ENCODE measurements at regions not wholly inside any gene's neighbourhood (a gene's known extent, or its start where the extent isn't known, plus 50 kb on each side); places are given as distances from the start of the nearest gene placed in this dataset.

DNA sequence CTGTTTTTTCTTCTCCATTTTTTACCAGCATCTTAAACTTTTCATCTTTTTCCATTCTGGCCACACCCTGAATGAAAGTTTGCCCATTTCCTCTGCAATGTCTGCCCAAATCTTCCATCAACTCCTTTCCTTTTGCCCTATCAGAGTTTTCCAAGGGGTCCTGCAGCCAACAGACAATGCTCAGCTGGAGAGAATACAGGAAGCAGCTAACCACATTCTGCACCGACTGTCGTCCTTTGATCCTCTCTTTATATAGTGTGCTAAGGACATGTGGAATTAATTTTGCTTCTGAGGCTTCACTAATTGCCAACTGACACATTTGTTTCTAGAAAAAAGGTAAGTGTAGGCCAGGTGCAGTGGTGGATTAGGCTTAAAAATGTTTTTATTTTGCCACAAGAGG is 50.5 kb upstream of the DLX2 start:
- DNase-seq (ENCODE audit: low spot score): no peak

DNA sequence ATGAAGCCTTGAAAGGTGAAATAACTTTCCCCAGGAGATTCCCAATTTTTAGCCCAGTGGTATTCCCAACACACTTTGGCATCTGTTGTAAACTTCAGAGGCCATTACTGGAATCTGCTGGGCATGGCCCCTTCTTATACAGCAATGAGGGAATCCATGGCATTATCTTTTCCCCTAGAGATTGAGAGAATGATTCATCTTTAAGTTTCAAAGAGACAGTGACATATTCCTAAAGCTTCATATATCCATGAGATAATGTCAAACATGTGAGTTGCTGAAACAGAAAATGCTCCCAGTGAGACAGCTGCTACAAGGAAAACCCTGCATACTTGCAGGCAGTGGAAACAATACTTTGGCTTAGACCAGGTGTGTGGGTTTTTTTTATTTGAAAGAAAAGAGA is 51.1 kb upstream of the DLX2 start:
- DNase-seq (ENCODE audit: low spot score): no peak

DNA sequence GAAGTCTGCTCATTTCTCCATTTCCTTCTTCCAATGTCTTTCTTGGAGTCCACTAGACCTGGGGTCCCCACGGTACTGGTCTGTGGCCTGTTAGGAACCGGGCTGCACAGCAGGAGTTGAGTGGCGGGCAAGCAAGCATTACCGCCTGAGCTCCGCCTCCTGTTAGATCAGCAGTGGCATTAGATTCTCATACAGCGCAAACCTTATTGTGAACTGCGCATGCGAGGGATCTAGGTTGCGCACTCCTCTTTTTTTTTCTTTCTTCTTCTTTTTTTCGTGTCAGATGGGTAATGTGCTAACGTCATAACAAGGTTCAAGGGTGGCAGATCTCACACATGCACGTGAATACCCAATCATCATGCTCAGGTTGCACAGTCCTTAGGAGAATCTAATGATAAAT is 53.1 kb upstream of the DLX2 start:
- DNase-seq (ENCODE audit: low spot score): no peak

DNA sequence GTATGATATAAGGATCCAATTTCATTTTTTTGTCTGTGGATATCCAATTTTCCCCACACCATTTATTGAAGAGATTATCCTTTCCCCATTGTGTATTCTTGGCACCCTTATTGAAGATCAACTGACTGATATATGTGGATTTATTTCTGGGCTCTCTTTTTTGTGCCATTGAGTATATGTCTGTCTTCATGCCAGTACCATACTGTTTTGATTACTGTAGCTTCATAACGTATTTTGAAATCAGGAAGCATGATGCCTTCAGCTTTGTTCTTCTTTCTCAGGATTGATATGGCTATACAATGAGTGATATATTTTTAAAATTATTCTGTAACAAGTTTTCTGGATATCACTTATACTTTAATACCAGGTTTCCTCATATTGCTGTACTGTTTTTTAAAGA is 58.1 kb upstream of the DLX2 start:
- DNase-seq (ENCODE audit: low spot score): no peak

DNA sequence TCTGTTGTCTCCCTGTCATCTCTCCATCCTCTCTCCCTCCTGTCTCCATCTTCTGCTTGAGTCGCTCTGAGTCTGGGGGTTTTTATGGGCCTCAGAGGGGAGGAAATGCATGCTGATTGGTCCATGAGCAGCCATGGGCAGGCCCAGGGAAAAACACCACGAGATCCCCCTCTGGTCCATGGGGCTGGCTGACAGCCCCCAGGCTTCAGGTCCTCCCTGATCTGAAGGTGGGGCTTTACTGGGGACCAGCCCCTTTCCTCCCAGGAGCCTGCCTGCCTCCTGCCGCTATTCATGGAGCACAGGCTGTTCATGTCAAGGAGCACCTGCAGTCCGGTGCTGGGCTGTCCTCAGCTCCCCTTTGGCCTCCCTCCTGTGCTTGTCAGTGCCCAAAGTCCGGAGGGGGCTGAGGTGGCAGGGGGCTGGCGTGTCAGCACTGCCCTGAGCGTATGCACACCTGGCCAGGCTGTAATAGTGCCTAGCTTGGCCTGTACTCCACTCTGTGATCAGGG is 59.6 kb upstream of the DLX2 start:
- no peak for DNase-seq (ENCODE audit: low spot score)

DNA sequence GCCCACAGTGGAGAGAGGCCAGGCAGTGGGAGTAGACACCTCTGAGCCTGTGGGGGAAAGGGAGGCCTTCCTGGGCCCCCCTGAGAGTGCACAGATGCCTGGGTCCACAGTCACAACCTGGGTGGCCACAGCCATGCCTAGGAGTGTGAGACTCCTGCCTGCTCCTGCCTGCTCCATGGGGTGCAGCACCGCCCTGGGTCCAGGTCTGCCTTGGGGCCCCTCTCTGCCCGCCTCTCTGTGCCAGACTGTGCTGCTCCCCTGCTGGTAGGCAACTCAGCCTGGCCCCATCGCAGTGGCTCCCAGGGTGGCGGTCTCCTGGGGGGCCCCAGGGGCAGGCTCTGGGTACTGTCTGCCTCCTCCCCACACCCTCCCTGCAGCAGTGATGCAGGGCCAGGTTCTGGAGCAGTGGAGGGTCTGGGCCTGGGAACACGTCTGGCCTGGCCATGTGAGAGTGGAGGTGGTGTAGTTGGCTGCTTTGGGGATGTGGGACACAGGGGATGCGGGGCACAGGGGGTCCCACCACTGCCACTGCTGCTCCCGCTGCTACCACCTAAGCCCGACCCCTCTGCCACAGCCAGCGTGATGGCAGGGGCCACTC is 60.1 kb upstream of the DLX2 start:
- DNase-seq (ENCODE audit: low spot score): no peak

DNA sequence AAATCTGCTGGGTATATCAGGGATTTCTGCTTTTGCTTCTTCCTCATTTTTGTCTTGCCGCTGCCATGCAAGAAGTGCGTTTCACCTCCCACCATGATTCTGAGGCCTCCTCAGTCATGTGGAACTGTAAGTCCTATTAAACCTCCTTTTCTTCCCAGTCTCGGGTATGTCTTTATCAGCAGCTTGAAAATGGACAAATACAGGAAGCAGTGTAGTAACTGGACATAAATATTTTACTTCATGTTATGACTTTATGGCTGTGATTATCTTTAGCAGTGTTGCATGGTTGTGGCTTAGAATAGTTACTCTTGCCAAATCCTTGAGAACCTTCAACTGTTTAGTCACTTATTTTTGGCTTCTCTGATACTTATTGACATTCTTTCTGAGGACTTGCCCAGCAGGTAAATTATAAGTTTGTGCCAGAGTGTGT is 66.2 kb upstream of the DLX2 start:
- no peak for DNase-seq (ENCODE audit: low spot score)

DNA sequence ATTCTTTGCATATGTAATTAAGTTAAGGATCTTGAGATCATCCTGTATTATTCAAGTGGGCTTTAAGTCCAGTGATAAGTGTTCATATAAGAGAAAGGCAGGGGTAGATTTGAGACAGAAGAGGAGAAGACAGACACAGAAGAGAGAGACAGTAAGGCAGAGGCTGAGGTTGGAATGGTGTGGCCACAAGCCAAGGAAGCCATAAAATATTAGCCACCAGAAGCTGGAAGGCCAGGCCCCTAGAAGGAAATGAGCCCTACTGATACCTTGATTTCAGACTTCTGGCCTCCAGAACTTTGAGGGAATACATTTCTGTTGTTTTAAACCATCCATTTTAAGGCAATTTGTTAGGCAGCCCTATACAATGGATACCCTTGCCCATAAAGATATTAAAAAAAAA is 66.9 kb upstream of the DLX2 start:
- DNase-seq (ENCODE audit: low spot score): no peak

DNA sequence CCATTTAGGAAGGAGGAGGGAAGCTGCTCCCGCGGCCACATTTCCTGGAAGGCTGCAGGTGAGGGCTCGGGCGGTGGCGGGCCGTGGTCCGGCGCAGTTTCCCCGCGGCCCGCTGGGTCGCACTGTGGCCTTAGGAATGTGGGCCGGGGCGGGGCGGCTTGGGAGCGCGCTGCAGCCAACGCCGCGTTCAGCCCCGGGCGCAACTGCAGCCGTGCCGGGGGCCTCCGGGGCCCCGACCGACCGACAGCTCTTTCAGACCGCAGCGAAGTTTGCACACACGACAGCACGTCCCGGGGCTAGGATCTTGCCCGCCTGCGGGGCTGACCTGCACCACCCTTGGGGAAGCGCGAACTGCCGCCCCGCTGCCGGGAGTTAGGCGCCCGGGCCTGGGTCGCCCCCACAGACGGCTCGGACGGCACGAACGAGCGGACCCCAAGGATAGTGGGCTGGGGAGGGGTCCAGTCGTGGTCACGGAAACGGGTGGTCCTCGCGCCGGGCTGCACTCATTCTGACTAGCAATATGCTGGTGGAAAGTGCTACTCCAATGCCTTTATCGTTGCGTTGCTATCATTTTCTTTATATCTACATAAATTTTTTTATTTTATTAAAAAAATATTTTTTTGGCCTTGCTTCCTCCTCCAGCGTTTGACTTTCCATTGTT is 69.9 kb upstream of the DLX2 start:
- peak; percentile 59 for DNase-seq (ENCODE audit: low spot score)

DNA sequence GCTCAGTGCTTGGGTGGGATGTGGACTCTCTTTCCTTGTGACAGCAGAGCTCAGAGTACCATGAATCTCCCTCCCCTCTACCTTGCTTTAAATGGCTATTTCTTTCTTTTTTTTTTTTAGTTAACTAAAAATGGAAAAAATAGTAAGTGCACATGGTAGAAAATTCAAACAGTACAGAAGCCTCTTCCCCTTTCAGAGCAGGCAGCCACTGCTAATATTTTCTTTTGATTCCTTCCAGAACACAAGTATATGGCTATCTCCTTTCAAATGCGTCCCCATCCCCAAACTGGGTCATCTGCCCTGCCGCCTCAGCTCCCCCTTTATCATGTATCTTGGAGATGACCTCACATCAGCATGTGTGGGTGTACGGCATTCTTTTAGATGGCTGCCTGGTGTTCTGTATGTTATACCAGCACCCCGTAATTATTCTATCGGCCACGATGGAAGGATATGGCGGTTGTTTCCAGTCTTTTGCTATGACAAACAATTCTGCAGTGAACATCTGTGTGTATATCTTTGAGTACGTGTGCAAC is 70.5 kb upstream of the DLX2 start:
- no peak for DNase-seq (ENCODE audit: low spot score)

DNA sequence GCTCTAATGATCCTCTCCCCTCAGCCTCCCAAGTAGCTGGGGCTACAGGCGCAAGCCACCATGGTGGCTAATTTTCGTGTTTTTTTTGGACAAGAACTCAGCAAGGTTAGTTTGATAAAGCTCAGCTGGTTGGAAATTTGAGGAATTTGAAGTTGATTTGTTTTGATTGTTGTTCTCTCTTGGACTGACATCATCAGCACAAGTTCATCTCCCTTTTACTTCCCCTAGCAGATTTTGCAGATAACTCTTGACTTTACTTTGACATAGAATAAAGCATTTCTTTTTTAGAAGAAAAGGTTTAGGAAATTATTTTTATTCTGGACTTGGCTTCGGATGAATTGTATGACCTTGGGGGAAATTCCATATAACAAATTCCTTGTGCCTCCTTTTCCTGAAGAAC is 74.9 kb upstream of the DLX2 start:
- DNase-seq (ENCODE audit: low spot score): no peak

DNA sequence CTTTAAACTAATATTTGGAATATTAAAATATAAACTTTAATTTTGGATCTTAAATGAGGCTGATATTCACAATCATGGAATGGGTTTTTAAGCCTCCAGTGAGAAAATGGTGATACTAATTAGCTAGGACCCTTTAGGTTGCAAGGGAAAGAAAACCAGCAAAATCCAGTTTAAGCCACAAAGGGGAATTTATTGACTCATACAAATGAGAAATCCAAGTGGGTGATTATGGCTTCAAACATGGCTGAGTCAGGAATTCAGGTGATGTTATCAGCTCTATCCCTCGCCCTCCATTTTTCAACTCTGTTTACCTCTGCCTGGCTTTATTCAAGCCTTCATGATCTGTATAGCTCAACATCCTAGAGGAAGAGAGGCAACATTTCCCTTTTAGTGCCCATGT is 75.3 kb upstream of the DLX2 start:
- DNase-seq (ENCODE audit: low spot score): no peak

DNA sequence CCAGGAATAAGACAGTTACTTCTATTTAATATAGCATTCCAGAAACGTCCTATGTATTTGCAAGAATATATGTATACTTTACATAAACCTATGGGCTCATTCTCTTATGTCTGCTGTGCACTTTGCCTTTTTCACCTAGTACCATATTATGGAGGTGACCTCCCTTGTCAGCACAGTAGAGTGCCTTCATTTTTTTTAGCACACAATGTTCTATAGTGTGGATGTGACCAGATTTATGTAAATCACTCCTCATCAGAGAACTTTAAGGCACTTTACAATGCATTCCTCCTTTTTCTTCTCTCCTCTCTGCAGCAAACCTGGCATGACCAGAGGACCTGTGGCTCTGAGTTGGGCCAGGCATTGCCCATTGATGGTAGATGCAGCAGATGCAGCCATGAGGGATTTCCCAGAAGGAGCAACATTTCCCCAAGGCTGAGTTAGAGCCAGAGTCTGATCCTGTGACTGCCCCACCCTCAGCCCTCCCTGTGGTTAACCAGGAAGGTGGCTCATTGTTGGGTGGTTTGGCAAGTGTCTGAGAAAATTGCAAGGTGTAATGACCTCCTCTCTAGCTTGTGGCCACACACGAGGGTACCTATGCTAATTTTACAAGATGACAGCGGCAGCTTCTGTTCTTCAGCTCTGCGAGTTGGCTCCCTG is 76.5 kb upstream of the DLX2 start:
- no peak for DNase-seq (ENCODE audit: low spot score)

DNA sequence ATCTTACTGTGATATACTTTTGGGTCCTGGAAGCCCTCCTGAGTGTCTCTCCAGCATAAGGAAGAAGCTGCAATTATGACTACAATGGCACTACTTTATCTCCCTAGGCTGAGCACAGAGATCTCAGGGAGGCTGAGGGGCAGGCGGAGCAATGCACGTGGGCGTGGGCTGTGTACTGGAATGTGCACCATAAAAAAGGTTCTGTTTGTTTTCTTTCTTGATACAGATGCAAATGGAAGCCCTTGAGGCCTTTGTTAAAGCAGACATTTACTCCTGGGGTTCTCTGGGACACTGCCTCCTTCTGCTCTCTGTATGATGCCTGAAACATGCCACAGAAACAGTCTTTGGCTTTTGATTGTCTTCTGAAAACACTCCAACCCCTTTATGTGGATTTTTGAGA is 79.1 kb upstream of the DLX2 start:
- no peak for DNase-seq (ENCODE audit: low spot score)

DNA sequence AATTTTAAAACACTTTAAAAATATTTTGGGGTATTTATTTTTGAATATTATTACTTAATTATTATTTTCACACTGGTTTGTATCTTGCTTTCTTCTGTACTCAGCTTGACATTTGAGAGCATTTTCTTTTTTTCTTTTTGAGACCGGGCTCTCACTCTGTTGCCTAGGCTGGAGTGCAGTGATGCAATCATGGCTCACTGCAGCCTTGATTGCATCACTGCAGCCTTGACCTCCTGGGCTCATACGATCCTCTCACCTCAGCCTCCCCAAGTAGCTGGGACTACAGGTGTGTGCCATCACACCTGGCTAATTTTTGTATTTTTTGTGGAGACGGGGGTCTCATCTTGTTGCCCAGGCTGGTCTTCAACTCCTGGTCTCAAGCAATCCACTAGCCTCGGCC is 79.9 kb upstream of the DLX2 start:
- DNase-seq (ENCODE audit: low spot score): no peak

DNA sequence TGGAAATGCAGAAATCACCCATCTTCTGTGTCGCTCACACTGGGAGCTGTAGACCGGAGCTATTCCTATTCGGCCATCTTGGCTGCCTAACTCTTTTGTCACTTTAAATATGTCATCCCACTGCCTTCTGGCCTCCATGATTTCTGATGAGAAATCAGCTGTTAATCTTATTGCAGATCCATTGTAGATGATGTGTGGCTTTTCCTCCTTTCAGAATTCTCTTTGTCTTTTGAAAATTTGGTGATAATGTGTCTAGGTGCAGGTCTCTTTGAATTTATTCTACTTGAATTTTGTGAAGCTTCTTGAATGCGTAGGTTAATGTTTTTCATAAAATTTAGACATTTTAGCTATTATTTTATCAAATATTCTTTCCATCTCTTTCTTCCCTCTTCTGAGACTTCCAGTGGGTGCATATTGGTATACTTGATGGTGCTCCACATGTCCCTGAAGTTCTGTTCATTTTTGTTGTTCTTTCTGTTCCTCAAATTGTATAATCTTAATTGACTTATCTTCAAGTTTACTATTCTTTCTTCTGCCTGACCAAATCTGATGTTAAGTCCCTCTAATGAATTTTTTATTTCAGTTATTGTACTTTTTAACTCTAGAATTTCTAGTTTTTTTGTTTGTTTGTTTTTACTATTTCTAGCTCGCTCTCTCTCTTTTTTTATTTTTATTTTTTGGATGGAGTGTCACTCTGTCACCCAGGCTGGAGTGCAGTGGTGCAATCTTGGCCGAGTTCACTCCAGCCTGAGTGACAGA is 90.8 kb upstream of the DLX2 start:
- no peak for DNase-seq (ENCODE audit: low spot score)

DNA sequence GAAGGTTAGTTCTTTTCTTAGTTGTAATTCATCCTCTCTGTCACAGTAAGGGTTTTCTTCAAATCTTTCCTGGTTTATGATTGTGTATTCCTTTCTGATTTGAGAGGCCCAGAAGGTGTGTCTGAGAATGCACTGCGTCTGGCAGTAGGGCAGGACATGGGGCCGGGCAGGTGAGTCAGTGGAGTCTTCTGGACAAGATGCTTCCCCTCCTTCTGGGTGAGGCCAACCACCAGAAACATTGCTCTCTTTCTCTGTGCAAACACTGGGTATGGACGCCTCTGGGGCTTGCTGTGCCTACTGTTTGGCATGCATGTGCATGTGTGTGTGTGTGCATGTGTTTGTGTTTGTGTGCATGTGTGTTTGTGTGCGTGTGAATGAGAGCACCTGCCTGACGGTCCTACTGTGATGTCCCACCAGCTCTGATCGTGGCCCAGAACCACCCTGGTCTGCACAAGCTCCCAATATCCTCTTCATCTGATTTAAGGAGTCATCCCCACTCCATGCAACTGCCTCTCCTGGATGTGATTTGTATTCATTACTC is 93.2 kb upstream of the DLX2 start:
- no peak for DNase-seq (ENCODE audit: low spot score)

DNA sequence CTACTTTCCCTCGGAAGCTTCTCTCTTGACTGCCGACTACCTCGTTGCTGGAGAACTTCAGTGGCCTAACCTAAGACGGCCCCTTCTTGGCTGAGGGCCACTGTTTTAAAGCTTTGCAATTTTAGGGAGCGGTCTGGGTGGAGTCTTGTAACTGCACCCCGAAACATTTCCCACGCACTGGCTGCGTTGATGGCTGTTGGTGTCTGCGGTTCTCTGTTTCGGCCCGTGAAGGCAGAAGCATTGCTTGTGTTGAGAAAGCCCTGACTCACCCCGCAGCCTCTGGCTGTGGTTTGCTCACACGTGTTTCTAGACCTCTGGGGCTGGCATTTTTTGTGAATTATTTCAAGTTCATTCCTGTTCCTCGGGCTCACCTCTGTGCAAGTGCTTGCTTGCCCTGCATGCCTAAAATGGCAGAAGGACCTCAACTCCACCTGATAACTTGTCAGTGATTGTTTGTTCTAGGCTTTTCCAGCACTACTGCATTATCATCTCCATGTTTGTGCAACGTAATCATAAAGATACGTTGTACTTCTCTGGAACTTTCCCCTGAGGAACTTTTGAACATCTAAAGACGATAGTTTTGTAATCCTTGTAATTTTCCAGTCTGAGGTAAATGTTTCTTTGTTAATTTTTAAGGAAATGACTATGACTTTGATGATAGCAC is 94.2 kb upstream of the DLX2 start:
- no peak for DNase-seq (ENCODE audit: low spot score)

DNA sequence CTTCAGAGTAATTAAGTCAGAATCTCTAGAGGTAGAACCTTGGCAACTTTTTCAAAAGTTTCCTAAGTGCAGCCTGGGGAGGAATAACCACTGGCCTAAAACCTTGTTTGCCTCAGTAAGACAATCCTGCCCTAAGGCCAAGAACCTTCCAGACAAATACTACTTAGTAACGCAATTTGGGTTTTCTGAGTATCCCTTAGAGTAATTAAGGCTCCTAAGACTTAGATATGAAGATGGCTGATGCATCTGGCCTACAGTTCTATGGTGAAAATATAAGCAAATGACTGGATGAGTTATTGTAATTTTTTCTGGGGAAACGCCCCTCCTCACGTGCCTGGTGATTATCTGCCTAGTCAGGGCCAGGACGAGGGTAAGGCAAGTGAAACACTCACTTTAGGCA is 95.7 kb upstream of the DLX2 start:
- no peak for DNase-seq (ENCODE audit: low spot score)

DNA sequence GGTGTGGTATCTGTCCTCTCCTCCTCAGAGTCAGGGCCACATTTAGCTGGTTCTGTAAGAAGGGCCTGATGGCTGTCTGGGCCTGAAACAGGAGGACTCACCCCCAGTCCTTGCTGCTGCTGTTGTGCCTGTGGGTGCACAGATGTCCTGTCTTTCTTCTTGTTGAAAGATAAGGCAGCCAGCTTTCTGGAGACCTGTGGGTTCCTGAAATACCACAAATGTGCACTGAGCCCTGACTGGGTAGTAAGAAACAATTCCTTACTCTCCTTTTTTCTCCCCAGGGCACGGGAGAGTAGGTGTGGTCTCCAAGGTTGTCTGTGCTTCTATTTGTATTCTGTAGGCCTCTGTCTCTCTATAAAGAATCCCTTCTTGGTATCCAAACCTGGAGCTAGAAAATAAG is 96.2 kb upstream of the DLX2 start:
- no peak for DNase-seq (ENCODE audit: low spot score)

DNA sequence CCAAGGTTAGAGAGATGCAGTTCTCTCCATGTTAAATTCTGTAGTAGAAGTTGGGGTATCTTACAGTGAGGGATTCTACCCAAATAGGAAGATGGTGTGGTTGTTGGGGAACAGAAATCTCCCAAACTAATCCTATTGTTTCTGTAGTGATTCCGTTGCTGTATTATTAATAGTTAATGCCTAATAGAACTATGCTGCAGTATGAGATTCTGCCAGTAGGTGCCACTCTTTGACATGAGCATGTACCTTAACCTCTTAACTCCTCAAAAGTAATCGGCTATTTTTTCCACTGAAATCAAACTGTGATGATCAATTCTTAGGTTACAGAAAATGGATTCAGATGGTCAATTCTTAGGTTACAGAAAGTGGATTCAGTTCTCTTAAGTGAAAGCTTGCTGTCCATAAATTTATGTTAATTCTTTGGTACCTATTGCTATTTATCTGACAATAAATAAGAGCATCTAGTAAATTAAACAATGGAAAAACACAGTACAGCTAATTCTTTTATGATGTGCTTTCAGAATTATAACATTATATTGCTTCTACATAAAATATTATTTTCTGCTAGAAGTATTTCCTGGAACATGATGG is 97.9 kb upstream of the DLX2 start:
- DNase-seq (ENCODE audit: low spot score): no peak

Measured in CD4-positive, alpha-beta T cell treated with Interleukin-15 for 4 hours (primary cell).